ENCODE measurements at regions not wholly inside any gene's neighbourhood (a gene's known extent, or its start where the extent isn't known, plus 50 kb on each side); places are given as distances from the start of the nearest gene placed in this dataset.
"Not testable (repeated sequence)": the region's sequence is repeated elsewhere in the genome, so short reads cannot be mapped to it uniquely, and the experiment has no call there.

GRCh38 chr5:57362951-57363350 lies 119.7 kb downstream of the ACTBL2 start:
- H3K4me3 Mint-ChIP-seq = no peak overlapping the region

GRCh38 chr5:57360871-57361270 lies 121.7 kb downstream of the ACTBL2 start:
- ATAC-seq (no peak), DNase-seq (no peak)
- Mint-ChIP-seq H3K4me1 (ENCODE audit: low read depth) (no peaks in the 10 kb centered on the region), H3K27me3 (ENCODE audit: low read depth) (peaks cover 4% of the 10 kb centered on the region), H3K4me3 (no peak overlapping the region), H3K36me3 (ENCODE audit: insufficient read depth) (no peaks in the 10 kb centered on the region), H3K9me3 (no peaks in the 10 kb centered on the region)

More at GRCh38 chr5:57362951-57363350, 119.7 kb downstream of the ACTBL2 start:
- Mint-ChIP-seq H3K36me3 (ENCODE audit: insufficient read depth) (no peaks in the 10 kb centered on the region), H3K4me1 (ENCODE audit: low read depth) (no peaks in the 10 kb centered on the region), H3K27me3 (ENCODE audit: low read depth) (peaks cover 2% of the 10 kb centered on the region), H3K9me3 (no peaks in the 10 kb centered on the region)
- ATAC-seq (no peak), DNase-seq (no peak)

DNA sequence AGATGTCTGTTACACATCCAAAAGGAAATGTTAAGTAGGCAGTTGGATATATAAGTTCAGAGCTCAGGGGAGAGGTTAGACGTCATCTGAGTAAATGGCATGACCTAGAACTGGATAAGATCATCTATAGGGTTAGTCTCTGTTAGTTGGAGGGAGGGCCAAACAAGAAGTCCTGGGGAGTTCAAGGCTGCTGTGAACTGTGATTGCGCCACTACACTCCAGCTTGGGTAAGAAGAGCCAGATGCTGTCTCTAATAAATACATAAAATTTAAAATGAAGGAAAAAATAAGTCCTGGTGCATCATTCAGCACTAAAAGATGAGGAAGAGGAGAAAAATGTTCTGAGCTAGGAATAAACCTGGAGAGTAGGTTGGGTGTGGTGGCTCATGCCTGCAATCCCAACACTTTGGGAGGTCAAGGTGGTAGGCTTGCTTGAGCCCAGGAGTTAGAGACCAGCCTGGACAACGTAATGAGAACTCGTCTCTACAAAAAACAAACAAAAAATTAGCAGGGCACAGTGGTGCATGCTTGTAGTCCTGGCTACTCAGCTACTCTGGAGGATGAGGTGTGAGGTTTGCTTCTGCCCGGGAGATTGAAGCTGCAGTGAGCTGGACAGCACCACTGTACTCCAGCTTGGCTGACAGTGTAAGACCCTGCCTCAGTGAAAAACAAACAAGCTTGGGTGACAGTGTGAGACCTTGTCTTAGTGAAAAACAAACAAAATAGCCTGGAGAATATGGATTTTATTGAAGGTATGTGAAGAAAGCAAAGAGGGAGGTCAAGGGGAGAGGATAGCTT lies 123.6 kb downstream of the ACTBL2 start:
- no peaks in the 10 kb centered on the region for H3K9me3 Mint-ChIP-seq
- H3K4me3 Mint-ChIP-seq = no peak overlapping the region
- ATAC-seq = no peak
- H3K36me3 Mint-ChIP-seq (ENCODE audit: insufficient read depth) = no peaks in the 10 kb centered on the region
- H3K27me3 Mint-ChIP-seq (ENCODE audit: low read depth) = peaks cover 2% of the 10 kb centered on the region
- H3K4me1 Mint-ChIP-seq (ENCODE audit: low read depth) = no peaks in the 10 kb centered on the region
- DNase-seq = no peak

DNA sequence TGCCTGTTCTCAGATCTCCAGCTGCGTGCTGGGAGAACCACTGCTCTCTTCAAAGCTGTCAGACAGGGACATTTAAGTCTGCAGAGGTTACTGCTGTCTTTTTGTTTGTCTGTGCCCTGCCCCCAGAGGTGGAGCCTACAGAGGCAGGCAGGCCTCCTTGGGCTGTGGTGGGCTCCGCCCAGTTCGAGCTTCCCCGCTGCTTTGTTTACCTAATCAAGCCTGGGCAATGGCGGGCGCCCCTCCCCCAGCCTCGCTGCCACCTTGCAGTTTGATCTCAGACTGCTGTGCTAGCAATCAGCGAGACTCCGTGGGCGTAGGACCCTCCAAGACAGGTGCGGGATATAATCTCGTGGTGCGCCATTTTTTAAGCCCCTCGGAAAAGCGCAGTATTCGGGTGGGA lies 125.8 kb downstream of the ACTBL2 start:
- H3K36me3 Mint-ChIP-seq (ENCODE audit: insufficient read depth); H3K4me3 Mint-ChIP-seq: not testable (repeated sequence)

DNA sequence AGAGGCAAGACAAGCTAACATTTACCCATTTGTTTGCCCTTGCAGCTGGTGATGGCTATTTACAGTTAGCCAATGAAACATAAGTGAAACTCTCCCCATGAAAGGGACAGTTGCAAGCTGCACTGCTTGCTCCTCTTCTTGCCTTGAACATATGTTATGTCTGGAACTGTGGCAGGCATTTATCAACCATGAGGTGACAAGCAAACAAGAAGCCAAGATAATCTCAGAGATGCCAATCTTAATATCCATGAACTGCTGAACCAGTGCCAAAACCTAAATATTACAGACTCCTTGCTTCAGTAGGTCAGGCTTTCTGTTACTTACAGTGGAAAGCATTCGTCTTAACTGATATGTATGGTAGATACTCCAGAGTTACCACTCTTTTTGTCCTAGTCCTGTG lies 133.4 kb downstream of the ACTBL2 start:
- ATAC-seq = no peak
- no peaks in the 10 kb centered on the region for H3K4me1 Mint-ChIP-seq (ENCODE audit: low read depth)
- no peak for DNase-seq
- H3K27me3 Mint-ChIP-seq (ENCODE audit: low read depth) = no peaks in the 10 kb centered on the region
- no peaks in the 10 kb centered on the region for H3K36me3 Mint-ChIP-seq (ENCODE audit: insufficient read depth)
- H3K9me3 Mint-ChIP-seq = peaks cover 9% of the 10 kb centered on the region
- H3K4me3 Mint-ChIP-seq = no peak overlapping the region

More for the DNA sequence above, 125.8 kb downstream of the ACTBL2 start:
- not testable (repeated sequence) for H3K9me3 Mint-ChIP-seq; ATAC-seq; DNase-seq; H3K27me3 Mint-ChIP-seq (ENCODE audit: low read depth); H3K4me1 Mint-ChIP-seq (ENCODE audit: low read depth)

DNA sequence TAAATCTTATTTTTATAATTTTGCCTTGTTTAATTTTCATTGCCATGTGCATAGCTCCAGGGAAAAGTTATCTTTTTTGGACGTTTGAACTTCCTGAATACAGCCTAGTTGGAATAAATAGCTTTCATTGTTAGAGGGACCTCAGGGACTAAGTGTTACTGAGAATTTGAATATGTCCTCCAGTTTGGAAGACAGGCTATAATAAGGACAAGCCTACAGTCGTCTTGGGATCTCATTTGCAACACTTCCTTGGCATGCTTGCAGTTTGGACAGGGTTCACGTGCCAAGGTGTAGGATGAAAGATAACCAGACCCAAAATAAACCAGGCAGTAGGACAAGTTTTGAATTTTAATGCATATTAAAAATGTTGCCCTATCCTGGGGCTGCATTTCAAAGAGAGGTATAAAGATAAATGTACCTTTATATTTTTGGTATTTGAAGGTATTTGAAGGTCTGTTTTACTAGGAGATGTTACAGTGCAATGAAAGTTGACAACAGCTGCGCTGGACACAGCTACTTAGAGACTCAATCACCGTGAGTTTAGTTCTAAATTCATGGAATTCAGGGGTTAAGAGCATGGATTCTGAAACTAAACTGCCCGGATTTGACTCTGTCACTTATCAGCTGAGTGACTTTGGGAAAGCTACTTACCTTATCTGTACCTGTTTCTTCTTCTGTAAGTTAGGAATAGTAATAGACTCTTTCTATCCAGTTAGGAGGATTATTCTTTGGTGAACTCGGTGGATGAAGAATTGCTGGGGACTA lies 134.1 kb downstream of the ACTBL2 start:
- Mint-ChIP-seq H3K27me3 (ENCODE audit: low read depth) (no peaks in the 10 kb centered on the region), H3K4me3 (no peak overlapping the region), H3K9me3 (peaks cover 9% of the 10 kb centered on the region), H3K4me1 (ENCODE audit: low read depth) (no peaks in the 10 kb centered on the region), H3K36me3 (ENCODE audit: insufficient read depth) (no peaks in the 10 kb centered on the region)
- no peak for ATAC-seq
- no peak for DNase-seq

DNA sequence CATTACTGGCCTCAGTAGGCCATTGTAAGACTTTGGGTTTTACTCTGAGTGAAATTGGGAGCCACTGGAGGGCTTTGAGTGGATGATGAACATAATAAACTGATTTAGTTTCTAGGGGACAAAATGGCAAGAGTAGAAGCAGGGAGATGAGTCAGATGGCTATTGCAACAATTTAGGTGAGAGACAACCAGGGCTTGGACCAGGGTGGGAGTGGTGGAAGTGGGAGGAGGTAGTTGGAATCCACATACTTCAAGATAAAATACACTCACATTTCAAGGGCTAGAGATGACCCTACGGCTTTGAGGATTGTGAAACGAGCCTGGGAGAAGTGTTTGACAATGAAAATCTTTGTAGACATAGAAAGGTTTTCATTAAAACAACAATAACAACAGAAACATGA lies 136.3 kb downstream of the ACTBL2 start:
- no peak overlapping the region for H3K4me3 Mint-ChIP-seq
- peaks cover 9% of the 10 kb centered on the region for H3K9me3 Mint-ChIP-seq
- no peaks in the 10 kb centered on the region for H3K4me1 Mint-ChIP-seq (ENCODE audit: low read depth)
- no peak for ATAC-seq
- no peak for DNase-seq
- no peaks in the 10 kb centered on the region for H3K27me3 Mint-ChIP-seq (ENCODE audit: low read depth)
- H3K36me3 Mint-ChIP-seq (ENCODE audit: insufficient read depth) = no peaks in the 10 kb centered on the region

- H3K9me3 Mint-ChIP-seq = peaks cover 5% of the 10 kb centered on the region
- peaks cover 2% of the 10 kb centered on the region for H3K27me3 Mint-ChIP-seq (ENCODE audit: low read depth)
- no peak for DNase-seq
- no peak for ATAC-seq
- no peak overlapping the region for H3K4me3 Mint-ChIP-seq
- H3K36me3 Mint-ChIP-seq (ENCODE audit: insufficient read depth) = no peaks in the 10 kb centered on the region
- no peaks in the 10 kb centered on the region for H3K4me1 Mint-ChIP-seq (ENCODE audit: low read depth)
Observed at GRCh38 chr5:57341380-57341979, 141.1 kb downstream of the ACTBL2 start.

DNA sequence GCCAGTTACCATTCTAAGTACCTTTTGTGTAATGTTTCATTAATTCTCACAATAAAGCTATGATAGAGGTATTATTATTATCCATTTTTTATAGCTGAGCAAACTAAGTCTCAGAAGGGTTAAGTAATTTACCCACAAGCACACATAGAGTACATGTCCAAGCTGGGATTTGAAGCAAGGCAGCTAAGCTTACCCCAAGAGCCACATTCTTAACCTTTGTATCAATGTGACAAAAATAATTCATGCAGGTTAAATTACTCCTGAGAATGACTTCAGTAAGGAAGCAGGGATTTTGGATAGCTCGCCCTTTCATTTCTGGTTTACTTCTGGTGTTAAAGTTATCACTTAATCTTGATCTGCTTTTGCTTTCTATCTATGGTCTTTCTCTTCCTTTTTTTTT lies 141.9 kb downstream of the ACTBL2 start:
- Mint-ChIP-seq H3K27me3 (ENCODE audit: low read depth) (peaks cover 2% of the 10 kb centered on the region), H3K36me3 (ENCODE audit: insufficient read depth) (no peaks in the 10 kb centered on the region), H3K4me3 (no peak overlapping the region), H3K9me3 (no peaks in the 10 kb centered on the region), H3K4me1 (ENCODE audit: low read depth) (no peaks in the 10 kb centered on the region)
- ATAC-seq (no peak), DNase-seq (no peak)

- DNase-seq (no peak), ATAC-seq (no peak)
- Mint-ChIP-seq H3K27me3 (ENCODE audit: low read depth) (peaks cover 2% of the 10 kb centered on the region), H3K4me1 (ENCODE audit: low read depth) (no peaks in the 10 kb centered on the region), H3K4me3 (no peak overlapping the region), H3K9me3 (no peaks in the 10 kb centered on the region), H3K36me3 (ENCODE audit: insufficient read depth) (no peaks in the 10 kb centered on the region)
Observed at GRCh38 chr5:57339521-57339920, 143.1 kb downstream of the ACTBL2 start.

DNA sequence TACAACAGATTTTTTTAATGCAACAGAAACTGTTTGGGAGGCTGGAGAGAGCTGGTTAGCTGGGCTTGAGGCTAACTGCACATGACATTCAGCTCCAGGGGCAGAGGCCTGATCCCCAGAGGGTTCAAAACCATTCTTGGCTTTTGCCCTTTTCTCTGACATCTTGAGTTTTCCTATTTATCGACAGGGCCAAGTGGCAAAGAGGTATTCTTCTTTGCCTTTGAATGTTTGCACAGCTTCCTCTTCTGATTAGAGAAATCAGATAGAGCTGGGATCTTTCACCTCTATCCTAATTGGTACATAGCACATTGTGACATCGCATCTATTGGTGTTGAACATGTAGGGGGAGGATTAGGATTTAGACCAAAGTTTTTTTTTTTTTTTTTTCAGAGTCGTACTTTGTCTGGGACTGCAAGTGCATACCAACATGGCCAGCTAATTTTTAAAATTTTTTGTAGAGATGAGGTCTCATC lies 143.7 kb downstream of the ACTBL2 start:
- Mint-ChIP-seq H3K36me3 (ENCODE audit: insufficient read depth) (no peaks in the 10 kb centered on the region), H3K4me1 (ENCODE audit: low read depth) (no peaks in the 10 kb centered on the region), H3K9me3 (no peaks in the 10 kb centered on the region), H3K27me3 (ENCODE audit: low read depth) (peaks cover 2% of the 10 kb centered on the region), H3K4me3 (no peak overlapping the region)
- DNase-seq (no peak), ATAC-seq (no peak)

DNA sequence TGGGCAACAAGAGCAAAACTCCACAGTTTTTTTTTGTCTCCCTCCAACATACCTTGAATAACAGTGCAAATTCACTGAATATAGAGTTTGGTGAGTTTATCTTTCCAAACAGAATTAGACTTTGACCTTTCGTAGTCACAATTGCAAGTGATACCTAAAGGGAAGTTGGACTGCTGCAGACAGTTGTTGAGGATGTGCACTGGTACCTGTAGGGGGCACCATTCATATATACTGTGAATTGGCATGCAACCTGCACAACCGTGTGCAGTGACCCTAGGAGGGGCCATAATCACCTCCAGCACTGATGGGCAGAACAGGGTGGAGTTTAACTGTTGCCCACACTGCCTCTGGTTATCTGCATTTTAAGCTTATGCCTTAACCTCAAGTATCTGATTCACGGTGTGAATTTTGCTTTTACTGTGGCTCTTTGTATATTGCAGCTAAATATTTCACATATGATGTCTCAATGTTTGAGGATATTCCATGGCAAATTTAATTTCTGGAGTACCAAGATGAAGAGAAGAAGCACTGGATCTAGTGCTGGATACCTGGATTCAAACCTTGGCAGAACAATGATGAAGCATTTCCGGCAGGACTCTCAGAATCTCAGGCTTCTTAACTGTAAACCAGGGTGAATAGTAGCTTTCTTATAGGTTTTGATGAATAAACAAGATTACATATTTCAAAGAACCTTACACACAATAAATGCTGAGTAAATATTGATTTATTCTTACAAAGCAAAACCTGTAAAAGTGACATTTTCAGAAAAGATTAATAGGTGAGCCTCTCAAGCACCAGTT lies 144.3 kb downstream of the ACTBL2 start:
- Mint-ChIP-seq H3K4me1 (ENCODE audit: low read depth) (no peaks in the 10 kb centered on the region), H3K9me3 (no peaks in the 10 kb centered on the region), H3K27me3 (ENCODE audit: low read depth) (peaks cover 2% of the 10 kb centered on the region), H3K36me3 (ENCODE audit: insufficient read depth) (no peaks in the 10 kb centered on the region), H3K4me3 (no peak overlapping the region)
- ATAC-seq = peak in 1 of 2 donors; percentile 51
- DNase-seq = no peak

GRCh38 chr5:57335092-57335660 lies 147.4 kb downstream of the ACTBL2 start:
- ATAC-seq (no peak), DNase-seq (no peak)
- Mint-ChIP-seq H3K27me3 (ENCODE audit: low read depth) (no peaks in the 10 kb centered on the region), H3K4me3 (no peak overlapping the region), H3K4me1 (ENCODE audit: low read depth) (no peaks in the 10 kb centered on the region), H3K36me3 (ENCODE audit: insufficient read depth) (no peaks in the 10 kb centered on the region), H3K9me3 (no peaks in the 10 kb centered on the region)

GRCh38 chr5:57334475-57334874 lies 148.1 kb downstream of the ACTBL2 start:
- Mint-ChIP-seq H3K36me3 (ENCODE audit: insufficient read depth) (no peaks in the 10 kb centered on the region), H3K4me3 (no peak overlapping the region), H3K4me1 (ENCODE audit: low read depth) (no peaks in the 10 kb centered on the region), H3K27me3 (ENCODE audit: low read depth) (no peaks in the 10 kb centered on the region), H3K9me3 (no peaks in the 10 kb centered on the region)
- no peak for DNase-seq
- no peak for ATAC-seq

Data from activated T-cell treated with anti-CD3 and anti-CD28 coated beads, Interleukin-2, amount 50 U/mL, for 4 hours (primary cell).